ENCODE measurements at regions not wholly inside any gene's neighbourhood (a gene's known extent, or its start where the extent isn't known, plus 50 kb on each side); places are given as distances from the start of the nearest gene placed in this dataset.
"Not testable (repeated sequence)": the region's sequence is repeated elsewhere in the genome, so short reads cannot be mapped to it uniquely, and the experiment has no call there.

DNA sequence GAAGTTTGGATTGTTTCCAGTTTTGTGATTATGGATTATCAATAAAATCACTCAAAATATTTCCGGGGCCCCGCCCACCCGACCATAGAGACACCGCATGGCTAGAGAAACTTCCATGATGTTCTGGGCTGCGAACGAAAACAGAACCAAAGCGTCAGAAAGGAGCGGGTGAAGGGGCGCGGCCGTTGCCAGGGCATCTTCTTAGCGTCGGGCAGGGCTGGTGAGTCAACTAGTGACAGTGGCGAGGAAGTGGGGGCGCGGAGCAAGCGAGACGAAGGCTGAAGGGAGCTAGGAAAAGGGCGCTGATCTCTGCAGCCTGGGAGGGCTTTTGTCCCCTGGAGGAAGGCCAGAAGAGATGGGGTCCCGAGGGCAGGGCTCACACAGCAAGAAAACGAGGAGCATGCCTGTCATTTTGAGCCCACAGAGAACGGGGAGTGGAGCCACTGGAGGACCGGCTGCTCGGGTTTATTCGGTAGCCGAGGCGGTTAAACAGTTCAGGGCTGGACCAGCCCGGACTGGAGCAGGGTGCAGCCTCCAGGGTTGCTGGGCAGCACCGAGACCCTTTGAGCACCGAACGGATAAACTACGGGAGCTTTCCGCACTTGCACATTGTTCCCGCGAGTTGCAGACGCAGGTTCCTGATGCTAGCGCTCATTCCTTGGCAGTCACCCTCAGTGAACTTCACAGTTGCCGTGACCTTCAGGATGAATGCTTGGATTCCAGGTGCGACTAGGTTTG lies 298.1 kb upstream of the TRPC5 start:
- DNase-seq: no peak
- intact Hi-C loops (cut with DNase I): no loop called here

DNA sequence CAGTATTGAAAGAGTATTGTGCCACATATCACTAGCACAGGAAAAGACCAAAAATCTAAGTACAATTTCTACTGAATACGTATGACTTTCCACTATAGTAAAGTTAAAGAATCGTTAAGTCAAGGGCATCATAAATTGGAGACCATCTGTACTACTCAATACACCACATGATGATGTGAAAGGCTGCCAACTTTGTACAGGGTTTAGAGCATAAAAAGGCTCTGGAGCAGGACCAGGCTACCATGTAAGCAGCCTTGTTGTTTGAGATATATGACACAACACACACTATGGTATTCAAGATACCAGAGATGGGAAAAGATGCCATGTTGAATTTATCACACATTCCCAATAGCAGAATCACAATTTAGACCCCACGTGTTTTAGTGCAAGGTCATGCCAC lies 294.9 kb upstream of the TRPC5 start:
- DNase-seq: no peak
- intact Hi-C loops (cut with DNase I): no loop called here

DNA sequence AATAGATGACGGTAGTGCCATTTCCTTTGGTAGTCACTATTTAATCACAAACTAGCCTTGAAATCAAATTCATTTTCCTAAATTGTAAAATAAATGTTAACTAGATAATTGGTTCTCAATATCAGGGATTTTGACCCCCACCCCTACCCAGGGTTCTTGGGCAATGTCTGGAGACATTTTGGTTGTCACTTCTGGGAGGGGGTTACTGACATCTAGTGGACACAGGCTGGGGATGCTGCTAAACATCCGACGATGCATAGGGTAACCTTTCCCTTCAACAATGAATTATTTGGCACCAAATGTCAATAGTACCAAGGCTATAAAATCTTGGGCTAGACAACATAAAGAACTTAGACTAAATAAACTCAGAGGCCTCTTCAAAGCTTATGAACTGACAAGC lies 285.8 kb upstream of the TRPC5 start:
- DNase-seq: no peak
- intact Hi-C loops (cut with DNase I): no loop called here

DNA sequence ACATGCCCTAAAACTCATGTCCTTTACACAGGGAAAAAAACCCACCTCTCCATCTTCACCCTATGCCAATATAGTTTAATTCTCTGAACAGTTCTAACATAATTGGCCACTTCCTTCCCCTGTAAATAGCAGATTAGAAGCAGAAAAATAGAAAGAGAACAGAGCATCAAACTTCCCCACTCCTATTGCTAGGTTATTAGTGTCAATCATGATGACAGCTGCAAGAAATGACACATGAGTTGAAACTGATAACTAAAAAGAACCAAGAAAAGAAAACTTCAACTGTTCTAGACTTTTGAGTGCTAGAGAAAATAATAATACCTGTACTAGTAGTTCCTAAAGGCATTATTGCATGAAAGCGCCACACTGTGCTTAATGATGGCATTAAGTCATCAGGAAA lies 284.5 kb upstream of the TRPC5 start:
- intact Hi-C loops (cut with DNase I): no loop called here
- no peak for DNase-seq

DNA sequence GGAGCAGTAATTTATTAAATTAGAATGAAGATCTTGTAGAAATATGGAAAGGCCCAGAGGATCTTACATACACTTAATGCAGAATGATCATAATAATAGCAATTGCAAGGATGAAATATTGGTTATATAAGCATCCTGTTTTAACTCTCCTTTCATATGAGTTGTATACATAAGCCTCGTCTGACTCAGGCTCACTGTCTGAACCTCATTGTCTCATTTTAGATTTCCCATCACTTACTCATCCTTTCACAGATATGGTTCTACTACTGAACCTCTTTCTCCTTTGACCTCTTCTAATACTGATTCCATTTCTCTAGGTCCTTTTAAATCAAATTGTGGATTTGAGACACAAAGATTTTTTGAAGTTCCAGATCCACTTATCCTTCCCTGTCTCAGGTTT lies 277.3 kb upstream of the TRPC5 start:
- no peak for DNase-seq
- intact Hi-C loops (cut with DNase I): no loop called here

DNA sequence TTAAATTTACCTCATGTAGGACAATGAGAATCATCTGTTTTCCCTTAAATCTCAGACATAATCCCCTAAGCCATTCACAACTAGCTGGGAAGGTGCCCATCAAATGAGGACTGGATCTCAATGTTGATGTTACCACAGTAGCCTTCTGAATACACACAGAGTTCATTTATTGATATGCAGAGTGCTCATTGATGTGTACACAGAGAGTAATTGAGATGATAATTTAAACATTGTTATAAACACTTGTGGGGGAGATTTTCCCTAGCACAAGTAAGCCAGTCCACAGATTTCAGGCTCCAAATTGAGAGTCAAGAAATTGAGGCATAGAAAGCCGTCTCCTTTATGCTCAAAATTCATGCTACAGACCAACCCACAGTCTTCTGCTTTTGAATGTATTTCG lies 273.4 kb upstream of the TRPC5 start:
- intact Hi-C loops (cut with DNase I): no loop called here
- DNase-seq: no peak

DNA sequence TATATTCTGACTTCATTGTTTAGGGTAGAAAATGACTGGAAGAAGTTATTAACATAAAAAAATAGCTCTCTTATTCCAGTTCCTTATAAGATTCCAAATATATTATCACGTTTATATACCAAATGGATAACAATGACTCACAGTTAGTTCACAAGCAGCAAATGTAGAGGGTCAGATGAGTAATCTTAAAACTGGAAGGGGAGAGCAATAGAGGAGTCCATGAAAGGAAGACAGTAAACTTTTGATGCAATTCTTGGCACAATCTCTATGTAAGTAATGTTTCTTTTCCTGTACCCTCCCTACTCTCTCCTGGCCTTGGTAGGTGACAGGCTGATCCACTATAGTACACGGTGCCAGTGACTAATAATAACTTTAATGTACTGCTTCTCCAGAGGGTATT lies 259.0 kb upstream of the TRPC5 start:
- intact Hi-C loops (cut with DNase I): no loop called here
- DNase-seq: no peak

DNA sequence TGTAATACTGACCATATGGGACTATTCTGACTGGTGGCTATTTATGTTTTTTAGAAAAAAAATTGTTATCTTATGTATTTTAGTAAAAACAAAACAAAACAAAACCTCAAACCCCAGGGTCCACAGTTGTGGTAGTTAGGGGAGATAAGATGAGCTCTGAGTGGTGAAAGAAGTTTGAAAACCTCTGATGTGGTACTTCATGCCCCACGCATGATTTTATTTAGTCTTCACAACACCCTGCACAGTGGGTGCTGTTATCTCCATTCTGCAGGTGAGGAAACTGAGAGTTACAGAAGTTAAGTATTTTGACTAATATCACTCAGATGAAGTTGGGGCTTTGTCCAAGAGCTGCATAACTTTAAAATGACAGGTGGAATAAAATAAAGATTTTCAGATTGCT lies 230.6 kb upstream of the TRPC5 start:
- no peak for DNase-seq
- intact Hi-C loops (cut with DNase I): no loop called here

DNA sequence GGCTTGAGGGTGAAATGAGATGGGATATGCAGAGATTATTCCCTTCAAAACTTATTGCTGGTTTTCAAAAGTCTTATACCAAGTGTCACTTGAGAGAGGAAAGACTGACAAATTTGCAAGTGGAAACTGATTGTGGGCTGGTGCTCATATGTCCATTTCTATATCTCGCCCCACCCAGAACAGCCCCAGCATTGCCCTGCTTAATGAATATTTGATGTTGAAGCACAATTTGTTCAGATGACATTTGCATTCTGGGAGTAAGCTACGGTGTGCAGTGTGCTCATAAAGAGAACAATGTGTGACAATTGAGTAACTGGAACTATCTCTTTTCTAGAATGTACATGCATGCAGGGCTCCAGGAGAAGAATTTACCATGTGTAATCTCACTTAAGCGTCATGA lies 223.5 kb upstream of the TRPC5 start:
- intact Hi-C loops (cut with DNase I): no loop called here

DNA sequence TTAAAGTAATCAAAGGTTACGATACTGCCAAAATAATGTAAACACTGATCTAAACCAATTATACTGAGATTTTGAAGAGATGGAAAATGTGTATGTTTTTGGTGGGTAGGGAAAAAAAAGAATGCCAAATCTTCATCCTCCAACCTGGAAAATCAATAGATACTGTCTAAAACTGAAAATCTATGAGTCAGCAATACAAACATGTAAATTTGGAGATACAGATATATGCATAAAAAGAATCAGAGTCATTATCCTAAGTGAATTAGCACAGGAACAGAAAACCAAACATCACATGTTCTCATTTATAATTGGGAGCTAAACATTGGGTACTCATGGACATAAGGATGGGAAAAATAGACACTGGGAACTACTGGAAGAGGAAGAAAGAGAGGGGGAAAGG lies 197.4 kb upstream of the TRPC5 start:
- intact Hi-C loops (cut with DNase I): no loop called here
- DNase-seq: no peak

More for the DNA sequence above, 223.5 kb upstream of the TRPC5 start:
- DNase-seq: no peak

DNA sequence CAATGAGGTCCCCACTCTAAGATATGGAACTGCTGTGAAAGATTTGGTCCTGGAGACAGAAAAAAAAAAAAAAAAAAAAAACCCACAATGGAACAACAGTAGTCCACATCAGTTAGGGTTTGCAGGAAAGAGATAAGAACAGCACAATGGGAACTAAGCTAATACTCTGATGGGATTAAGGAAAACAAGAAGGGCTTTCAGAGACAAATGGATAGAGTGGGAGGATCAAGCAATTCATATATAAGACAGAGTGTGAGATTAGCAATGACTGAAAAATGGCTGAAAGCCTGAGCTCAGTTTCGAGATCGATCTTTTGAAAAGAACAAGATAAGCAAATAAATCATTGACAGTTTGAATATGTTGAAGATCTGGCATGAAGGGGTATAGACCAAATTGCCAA lies 188.4 kb upstream of the TRPC5 start:
- intact Hi-C loops (cut with DNase I): no loop called here
- no peak for DNase-seq

DNA sequence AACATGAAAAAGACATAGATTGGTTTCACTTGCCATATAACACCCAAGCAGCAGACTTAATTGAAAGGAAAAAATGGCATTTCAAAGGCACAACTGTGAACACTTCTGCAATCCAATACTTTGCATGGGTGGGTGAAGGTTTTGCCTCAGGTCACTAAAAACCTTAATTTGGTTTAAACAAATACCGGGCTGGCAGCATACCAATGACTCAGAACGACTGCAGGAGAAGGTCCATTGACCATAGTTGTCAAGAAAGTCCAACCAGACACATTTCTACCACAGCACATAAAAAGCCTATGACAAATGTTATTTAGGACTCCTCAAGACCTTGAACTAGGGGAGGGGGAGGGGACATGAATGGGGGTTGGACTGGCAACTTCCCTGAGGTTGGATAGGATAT lies 183.6 kb upstream of the TRPC5 start:
- DNase-seq: no peak
- intact Hi-C loops (cut with DNase I): no loop called here

DNA sequence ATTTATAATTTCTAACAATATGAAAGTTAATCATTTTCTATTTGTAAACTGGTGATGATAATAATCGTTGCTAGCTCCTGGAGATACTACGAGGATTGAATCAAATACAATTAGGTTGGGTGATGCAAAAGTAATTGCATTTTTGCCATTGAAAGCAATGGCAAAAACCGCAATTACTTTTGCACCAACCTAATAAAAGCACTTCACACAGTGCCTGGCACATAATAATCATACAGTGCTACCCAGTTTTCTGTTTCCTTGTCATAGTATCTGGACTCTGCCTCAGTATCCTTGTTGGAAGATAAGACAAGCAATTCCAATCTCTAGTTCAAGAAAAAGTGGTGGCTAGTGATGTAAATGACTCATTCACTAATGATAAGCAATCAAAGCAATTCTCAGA lies 176.8 kb upstream of the TRPC5 start:
- intact Hi-C loops (cut with DNase I): no loop called here
- no peak for DNase-seq

DNA sequence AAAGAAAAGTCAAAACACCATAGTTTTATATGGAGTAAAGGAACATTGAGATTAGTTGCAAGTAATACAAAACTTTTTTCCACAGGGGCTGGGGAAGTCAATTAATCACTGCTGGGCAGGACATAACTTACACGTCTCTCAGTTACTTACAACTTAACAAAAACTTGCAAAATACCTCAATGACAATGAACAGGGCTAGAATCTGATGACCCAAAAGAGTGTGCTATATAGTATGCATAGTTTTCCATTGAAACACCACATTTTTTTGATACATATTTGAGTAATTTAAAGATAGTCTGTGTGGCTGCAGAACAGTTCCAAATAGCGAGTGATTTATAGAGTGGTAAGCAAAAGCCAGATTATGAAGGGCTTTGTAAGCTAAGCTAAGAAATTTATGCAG lies 172.3 kb upstream of the TRPC5 start:
- DNase-seq: no peak
- intact Hi-C loops (cut with DNase I): no loop called here

DNA sequence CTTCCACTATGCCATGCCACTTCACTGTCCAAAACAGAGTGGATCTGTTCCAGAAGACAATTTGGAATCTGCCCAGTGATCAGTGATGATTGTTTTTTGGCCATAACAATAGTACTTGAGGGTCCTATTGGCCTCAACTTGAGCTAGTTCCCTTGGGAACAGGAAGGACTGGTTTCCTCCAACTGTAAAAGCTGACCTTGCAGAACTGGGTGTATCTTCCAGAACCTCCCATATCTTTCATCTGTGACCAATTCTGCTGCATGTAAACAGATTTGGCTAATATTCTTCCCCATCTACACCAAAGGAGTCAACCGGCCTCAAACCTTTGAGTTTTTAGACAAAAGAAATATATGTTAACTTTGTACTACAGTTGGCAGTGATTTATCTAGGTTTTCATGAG lies 165.1 kb upstream of the TRPC5 start:
- no peak for DNase-seq

DNA sequence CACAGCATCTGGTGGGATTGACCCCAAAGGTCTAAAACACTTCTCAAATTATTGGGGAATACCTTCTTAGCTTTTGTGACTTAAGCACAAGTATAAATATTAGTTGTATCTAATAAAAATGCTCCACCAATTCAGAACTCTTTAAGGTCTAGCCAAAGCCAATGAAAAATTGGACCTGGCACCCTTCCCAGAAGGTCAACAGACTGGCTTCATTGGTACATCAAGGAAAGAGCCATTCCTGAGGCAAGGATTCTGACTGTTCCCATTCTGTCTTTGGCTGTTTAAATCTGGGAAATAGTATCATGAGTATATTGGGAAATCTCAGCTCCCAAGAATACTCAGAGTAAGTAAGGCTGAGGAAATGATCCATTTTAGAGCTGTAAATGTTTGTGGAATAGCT lies 153.0 kb upstream of the TRPC5 start:
- intact Hi-C loops (cut with DNase I): no loop called here
- no peak for DNase-seq

More for the DNA sequence above, 165.1 kb upstream of the TRPC5 start:
- intact Hi-C loops (cut with DNase I): no loop called here

DNA sequence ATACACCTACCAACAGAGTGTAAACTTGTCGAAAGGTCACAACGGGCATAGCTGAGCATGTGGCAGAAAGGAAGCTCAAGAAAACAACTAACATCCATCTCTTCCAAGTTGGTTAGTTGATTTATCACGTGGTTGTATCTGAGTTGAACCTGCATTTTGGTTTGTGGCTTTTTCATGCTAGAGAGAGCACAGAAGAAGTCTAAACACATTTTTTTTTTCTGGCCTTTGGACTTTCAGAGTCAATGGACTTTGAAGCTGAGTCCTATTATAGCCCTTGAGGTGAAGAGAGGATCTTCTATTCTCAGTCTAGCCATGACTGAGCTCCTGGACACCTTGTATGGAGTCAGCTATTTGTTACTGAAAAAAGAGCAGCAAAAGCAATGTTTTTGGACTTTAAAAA lies 150.6 kb upstream of the TRPC5 start:
- intact Hi-C loops (cut with DNase I): no loop called here
- no peak for DNase-seq

DNA sequence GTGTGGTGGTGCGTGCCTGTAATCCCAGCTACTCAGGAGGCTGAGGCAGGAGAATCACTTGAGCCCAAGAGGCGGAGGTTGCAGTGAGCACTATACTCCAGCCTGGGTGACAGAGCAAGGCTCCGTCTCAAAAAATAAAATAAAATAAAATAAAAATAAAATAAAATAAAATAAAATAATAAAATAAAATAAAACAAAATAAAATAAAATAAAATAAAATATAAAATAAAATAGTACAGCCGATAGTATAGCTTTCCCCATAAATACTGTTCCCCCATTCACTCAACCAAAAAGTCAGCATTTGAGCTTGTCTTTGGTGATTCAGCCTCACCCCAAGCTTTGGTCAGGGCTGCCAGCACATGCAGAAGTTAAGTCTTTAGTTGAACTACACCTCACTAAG lies 144.2 kb upstream of the TRPC5 start:
- DNase-seq; intact Hi-C loops (cut with DNase I): not testable (repeated sequence)

DNA sequence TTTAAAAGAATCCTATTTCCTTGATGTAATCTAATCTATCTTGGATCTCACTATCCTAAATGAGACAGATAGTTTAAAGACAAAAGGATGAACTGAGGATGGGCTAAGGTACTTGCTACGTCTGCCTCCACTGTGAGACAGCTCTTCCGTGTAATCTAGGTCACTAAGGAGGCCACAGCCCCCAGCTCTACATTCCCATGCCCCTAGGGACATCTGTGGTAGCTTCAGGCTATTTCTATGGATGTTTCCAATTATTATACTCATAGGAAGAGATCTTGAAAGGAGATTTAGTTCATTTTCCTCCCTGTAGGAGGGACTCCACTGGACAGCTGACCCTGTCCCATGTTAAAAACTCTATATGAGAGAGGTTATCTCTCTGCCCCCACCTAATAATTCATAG lies 140.8 kb upstream of the TRPC5 start:
- DNase-seq: no peak
- intact Hi-C loops (cut with DNase I): no loop called here

DNA sequence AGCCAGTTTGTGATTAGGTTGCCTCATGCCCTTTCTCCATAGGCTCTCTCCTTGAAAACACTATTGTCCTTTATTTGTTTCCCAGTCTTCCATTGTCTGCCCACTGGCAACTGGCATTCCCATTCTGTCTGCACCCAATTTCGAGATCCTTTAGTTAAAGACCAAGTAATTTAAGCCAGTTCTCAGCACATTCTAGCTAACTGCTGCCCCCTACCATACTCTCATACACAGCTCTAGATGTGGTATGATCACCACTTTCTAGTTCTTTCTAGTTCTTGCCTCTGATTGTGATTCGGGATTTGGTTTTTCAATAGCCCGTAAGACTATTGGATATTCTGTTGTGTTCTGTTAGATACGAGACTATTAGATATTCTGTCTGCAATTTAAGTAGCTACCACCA lies 135.8 kb upstream of the TRPC5 start:
- intact Hi-C loops (cut with DNase I): no loop called here

DNA sequence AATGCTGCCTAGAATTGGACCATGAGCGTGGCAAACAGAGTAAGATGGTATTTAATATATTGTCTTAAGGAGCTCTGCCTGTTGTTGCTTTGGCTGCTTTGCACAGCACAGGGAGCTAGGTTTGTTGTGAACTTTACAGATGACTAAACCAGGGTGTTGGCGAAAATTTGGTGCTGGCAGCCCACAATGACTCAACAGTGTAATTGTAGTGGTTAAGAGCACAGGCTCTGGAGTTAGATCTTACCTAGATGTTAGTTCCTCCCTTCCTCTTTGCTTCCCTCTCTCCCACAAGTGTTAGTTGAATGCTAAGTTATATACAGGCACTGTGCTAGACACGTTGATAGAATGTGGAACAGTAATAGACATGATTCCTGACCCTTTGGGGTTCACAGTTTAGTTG lies 128.9 kb upstream of the TRPC5 start:
- intact Hi-C loops (cut with DNase I): no loop called here
- DNase-seq: no peak

More for the DNA sequence above, 135.8 kb upstream of the TRPC5 start:
- DNase-seq: no peak

DNA sequence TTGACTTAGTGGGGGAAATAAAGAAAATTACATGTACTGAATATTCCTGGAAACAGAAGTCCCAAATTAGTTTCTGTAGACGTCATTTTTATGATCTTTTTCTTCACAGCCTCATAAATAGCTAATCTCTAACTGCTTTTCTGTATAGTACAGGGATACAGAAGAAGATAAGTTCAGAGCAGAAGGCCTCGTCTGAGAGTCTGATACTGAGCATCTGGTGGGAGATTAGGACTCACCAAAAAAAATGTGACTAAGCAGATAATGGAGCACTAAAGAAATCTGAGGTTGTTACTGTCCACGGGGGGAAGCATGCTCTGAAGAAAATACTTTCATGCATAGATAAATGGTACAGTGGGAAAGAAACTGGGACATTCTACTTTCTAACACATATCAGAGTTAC lies 115.3 kb upstream of the TRPC5 start:
- DNase-seq: no peak
- intact Hi-C loops (cut with DNase I): no loop called here

Data from head of caudate nucleus (tissue), 42 donors.